Upper lobe of left lung (tissue), 4 donors: ENCODE measurements at regions not wholly inside any gene's neighbourhood (a gene's known extent, or its start where the extent isn't known, plus 50 kb on each side); places are given as distances from the start of the nearest gene placed in this dataset.

Experiments used
- CTCF ChIP-seq, 6 experiments: fragments of 450-650 bp in 4 of 6; fragments of 200-600 bp in 2 of 6; sonication (generic) in 2 of 6; IDR thresholded peaks; one replicate each; pipeline ENCODE4 v1.5.1; 2016 to 2019; ENCODE audit warnings: antibody characterized with exemption in 6 of 6
- POLR2A ChIP-seq, 4 donors: fragments of 450-650 bp; IDR thresholded peaks; one replicate each; pipeline ENCODE4 v1.5.1; 2016 to 2017; ENCODE audit warnings: antibody characterized with exemption in 4 of 4, mild to moderate bottlenecking in 2 of 4

DNA sequence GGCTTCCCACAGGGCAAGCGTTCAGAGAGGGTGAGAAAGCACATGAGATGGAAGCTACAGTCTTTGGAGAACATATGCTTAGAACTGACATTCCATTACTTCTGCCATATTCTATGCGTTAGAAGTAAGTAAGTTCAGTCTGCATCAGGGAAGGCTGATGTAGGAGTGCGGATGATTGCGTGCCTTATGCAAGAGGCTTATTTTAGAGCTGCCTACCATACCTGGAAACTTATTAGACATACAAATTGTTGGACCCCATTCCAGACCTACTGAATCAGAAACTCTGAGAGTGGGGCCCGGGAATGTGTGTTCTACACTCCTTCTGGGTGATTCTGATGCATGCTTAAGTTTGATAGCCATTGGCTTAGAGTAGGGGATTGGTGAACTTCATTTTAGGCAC is 174.9 kb downstream of the KTN1 start:
- no peak for TF ChIP-seq POLR2A (IDR thresholded peaks at IDR 0.05)
- TF ChIP-seq CTCF (IDR thresholded peaks at IDR 0.05), result no peak
